ENCODE measurements at regions not wholly inside any gene's neighbourhood (a gene's known extent, or its start where the extent isn't known, plus 50 kb on each side); places are given as distances from the start of the nearest gene placed in this dataset.
"Not testable (repeated sequence)": the region's sequence is repeated elsewhere in the genome, so short reads cannot be mapped to it uniquely, and the experiment has no call there.

- Mint-ChIP-seq H3K27ac (no peak overlapping the region), H3K36me3 (no peaks in the 10 kb centered on the region), H3K9me3 (no peaks in the 10 kb centered on the region), H3K27me3 (ENCODE audit: low read depth in 3 of 3) (peaks cover 3 to 6% (median 4%) of the 10 kb centered on the region in 3 donors), H3K4me3 (no peak overlapping the region), H3K4me1 (peaks cover 0 to under 1% of the 10 kb centered on the region in 2 donors)
- DNase-seq, result no peak
These were observed 58.0 kb upstream of the AHI1 start for GRCh38 chr6:135555550-135555949.

DNA sequence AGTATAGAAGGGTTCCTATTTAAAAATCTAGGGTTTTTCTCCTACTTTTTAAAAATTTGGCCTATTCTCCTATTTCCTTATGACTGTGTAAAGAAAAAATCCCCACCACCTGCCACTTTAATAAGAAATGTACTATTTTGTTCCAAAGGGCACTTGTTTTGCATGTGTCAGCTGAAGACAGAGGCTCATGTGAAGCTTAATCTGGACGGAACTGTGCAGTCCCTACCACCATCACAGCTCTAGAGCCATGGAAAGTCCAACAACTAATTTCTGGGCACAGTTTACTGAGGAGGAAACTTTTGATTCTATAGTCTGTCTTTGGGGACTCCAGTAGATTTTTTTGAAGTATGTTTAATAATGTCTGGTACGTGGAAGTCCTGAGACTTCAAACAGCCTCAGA is 60.0 kb upstream of the AHI1 start:
- H3K9me3 Mint-ChIP-seq, result peaks cover 0 to 1% (median 0%) of the 10 kb centered on the region in 6 donors
- no peak overlapping the region for H3K27ac Mint-ChIP-seq
- H3K27me3 Mint-ChIP-seq (ENCODE audit: low read depth in 3 of 3), result peaks cover 3 to 4% (median 4%) of the 10 kb centered on the region in 3 donors
- H3K36me3 Mint-ChIP-seq, result no peaks in the 10 kb centered on the region
- H3K4me1 Mint-ChIP-seq, result peaks cover 8 to 10% of the 10 kb centered on the region in 2 donors
- no peak for DNase-seq
- H3K4me3 Mint-ChIP-seq, result no peak overlapping the region

DNA sequence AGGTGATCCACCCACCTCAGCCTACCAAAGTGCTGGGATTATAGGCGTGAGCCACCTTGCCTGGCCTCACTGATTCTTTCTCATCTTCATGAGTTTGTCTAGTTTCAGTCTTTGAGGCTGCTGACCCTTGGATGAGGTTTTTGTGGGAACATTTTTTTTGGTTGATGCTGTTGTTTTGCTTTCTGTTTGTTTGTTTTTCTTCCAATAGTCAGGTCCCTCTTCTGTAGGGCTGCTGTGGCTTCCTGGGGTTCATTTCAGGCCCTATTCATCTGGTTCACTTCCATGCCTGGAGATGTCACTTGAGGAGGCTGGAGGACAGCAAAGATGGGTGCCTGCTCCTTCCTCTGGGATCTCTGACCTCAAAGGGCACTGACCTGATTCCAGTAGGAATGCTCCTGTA is 68.1 kb upstream of the AHI1 start:
- not testable (repeated sequence) for H3K36me3 Mint-ChIP-seq; H3K9me3 Mint-ChIP-seq; H3K27me3 Mint-ChIP-seq (ENCODE audit: low read depth in 3 of 3)
- Mint-ChIP-seq H3K27ac (peak overlapping the region in 3 of 6 donors; percentile 42 to 77 (median 58)), H3K4me3 (peak overlapping the region in 3 of 5 donors; percentile 9 to 30 (median 23)), H3K4me1 (peaks cover 41 to 53% of the 10 kb centered on the region in 2 donors)
- DNase-seq, result peak; percentile 27 to 49 (median 49)

- Mint-ChIP-seq H3K36me3 (peaks cover 0 to 7% (median 0%) of the 10 kb centered on the region in 3 donors), H3K4me1 (peaks cover 34 to 45% of the 10 kb centered on the region in 2 donors), H3K4me3 (no peak overlapping the region)
These were observed 69.0 kb upstream of the AHI1 start for GRCh38 chr6:135566311-135567068.

DNA sequence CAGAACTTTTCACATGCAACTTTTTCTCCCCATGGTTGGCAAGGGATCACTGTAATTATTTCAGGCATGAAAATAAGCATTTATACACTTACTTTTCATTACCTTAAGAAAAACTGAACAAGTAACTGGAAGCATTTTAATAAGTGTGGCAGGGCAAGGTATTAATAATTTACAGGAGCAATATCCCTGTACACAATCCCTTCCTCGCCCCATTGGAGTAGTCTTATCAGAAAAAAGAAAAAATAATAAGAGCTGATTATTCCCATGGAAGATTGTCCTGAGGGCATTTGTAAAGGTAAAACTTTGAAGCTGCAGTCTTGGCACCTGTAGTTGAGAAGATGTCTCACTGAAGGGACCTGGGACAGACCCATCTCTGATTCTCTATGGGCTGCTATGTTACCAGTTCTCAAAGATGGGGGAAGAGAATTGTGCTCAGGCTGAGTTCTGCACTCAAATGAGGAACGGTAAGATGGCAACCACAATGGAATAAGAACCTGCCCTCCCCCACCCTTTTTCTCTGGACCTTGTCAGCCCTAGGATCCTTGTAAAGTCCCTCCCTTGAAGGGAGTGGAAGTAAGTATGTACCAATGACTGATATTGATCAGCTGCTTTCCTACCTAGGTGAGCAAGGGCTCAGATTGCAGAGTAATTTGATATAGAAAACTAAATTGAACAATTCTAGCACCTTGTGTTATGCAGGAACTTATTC is 70.0 kb upstream of the AHI1 start:
- no peak for DNase-seq

More at GRCh38 chr6:135566311-135567068, 69.0 kb upstream of the AHI1 start:
- peaks cover 0 to 6% (median 6%) of the 10 kb centered on the region in 3 donors for H3K27me3 Mint-ChIP-seq (ENCODE audit: low read depth in 3 of 3)
- H3K9me3 Mint-ChIP-seq, result no peaks in the 10 kb centered on the region
- H3K27ac Mint-ChIP-seq, result peak overlapping the region in 3 of 6 donors; percentile 28 to 90 (median 67)
- DNase-seq, result no peak

DNA sequence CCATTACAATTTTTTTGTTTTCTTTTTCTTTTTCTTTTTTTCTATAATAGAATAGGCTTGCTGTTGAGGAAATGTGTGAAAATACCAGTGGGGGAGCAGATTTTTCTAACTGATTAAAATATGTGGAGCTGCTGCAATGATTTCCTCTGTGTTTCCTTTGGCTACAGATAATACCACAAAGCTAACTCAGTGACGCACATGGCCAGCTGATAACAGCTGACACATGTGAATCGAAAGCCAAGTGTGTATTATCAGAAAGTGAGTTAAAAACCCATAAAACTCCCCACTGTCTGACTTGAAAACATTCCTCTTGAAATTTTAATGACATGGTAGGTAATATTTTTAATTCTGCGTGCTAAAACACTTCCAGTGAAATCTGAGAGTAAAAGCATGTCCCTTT is 70.8 kb upstream of the AHI1 start:
- peak; percentile 79 to 85 (median 83) for DNase-seq
- Mint-ChIP-seq H3K4me3 (peak overlapping the region; percentile 48 to 80 (median 65)), H3K4me1 (peaks cover 33 to 44% of the 10 kb centered on the region in 2 donors), H3K27me3 (ENCODE audit: low read depth in 3 of 3) (peaks cover 0 to 6% (median 3%) of the 10 kb centered on the region in 3 donors), H3K36me3 (peaks cover 0 to 3% (median 0%) of the 10 kb centered on the region in 3 donors), H3K27ac (peak overlapping the region; percentile 55 to 92 (median 87)), H3K9me3 (no peaks in the 10 kb centered on the region)

More for the DNA sequence above, 70.0 kb upstream of the AHI1 start:
- Mint-ChIP-seq H3K27ac (peak overlapping the region in 4 of 6 donors; percentile 50 to 91 (median 82)), H3K4me3 (peak overlapping the region; percentile 48 to 80 (median 65)), H3K9me3 (no peaks in the 10 kb centered on the region), H3K4me1 (peaks cover 33 to 44% of the 10 kb centered on the region in 2 donors), H3K27me3 (ENCODE audit: low read depth in 3 of 3) (peaks cover 0 to 6% (median 3%) of the 10 kb centered on the region in 3 donors), H3K36me3 (peaks cover 0 to 7% (median 0%) of the 10 kb centered on the region in 3 donors)

- Mint-ChIP-seq H3K9me3 (no peaks in the 10 kb centered on the region), H3K4me1 (peaks cover 23 to 36% of the 10 kb centered on the region in 2 donors), H3K27ac (peak overlapping the region in 2 of 6 donors; percentile 1 to 22), H3K36me3 (no peaks in the 10 kb centered on the region), H3K27me3 (ENCODE audit: low read depth in 3 of 3) (peaks cover 0 to 6% (median 0%) of the 10 kb centered on the region in 3 donors), H3K4me3 (no peak overlapping the region)
- no peak for DNase-seq
These were observed 74.5 kb upstream of the AHI1 start for GRCh38 chr6:135572051-135572450.

GRCh38 chr6:135575629-135576028 is 78.1 kb upstream of the AHI1 start:
- no peaks in the 10 kb centered on the region for H3K9me3 Mint-ChIP-seq
- peaks cover 0 to 5% of the 10 kb centered on the region in 2 donors for H3K4me1 Mint-ChIP-seq
- DNase-seq, result no peak
- H3K36me3 Mint-ChIP-seq, result no peaks in the 10 kb centered on the region
- H3K27ac Mint-ChIP-seq, result no peak overlapping the region
- no peaks in the 10 kb centered on the region for H3K27me3 Mint-ChIP-seq (ENCODE audit: low read depth in 3 of 3)
- H3K4me3 Mint-ChIP-seq, result no peak overlapping the region

DNA sequence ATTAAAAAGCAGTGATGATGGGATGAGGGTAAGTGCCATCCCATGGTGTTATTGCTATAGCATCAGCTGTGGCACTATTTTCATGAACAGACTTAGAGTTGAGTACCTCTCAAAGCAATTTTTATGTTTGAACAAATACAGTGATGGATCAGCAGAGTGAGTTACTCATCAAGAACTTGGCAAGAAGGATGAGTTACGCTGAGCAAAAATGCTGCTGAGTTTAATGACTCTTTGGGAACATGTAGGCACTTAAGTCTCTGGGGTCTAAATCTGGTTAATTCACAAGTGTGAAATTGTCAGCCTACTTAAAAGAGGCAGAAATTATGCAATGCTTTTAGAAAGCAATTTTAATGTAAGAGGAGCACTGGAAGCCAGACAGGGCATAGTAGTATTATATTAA is 78.5 kb upstream of the AHI1 start:
- Mint-ChIP-seq H3K27me3 (ENCODE audit: low read depth in 3 of 3) (no peaks in the 10 kb centered on the region), H3K4me1 (peaks cover 0 to 5% of the 10 kb centered on the region in 2 donors), H3K9me3 (no peaks in the 10 kb centered on the region), H3K36me3 (no peaks in the 10 kb centered on the region), H3K27ac (no peak overlapping the region), H3K4me3 (no peak overlapping the region)
- DNase-seq, result no peak

DNA sequence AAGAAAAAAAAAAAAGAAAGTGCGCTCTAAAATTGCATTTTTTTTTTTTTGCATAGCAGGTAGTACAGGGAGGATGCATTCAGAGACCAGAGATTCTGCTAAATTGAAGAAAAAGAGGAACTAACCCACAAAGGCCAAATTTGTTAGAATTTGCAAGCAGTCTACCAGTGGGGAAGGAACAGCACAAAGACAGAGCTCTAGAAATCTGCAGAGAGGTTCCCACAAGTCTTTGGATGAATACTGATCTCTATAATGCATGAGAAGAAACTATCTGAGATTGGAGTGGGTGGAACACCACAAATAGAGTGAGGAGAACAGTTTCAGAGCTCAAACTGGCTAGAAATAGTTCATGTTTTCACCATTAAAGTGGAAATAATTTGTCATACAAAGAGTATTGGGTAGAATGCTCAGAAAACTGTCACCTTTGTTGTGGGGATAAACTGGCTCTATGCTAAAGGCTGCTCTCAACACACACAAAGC is 79.6 kb upstream of the AHI1 start:
- no peaks in the 10 kb centered on the region for H3K27me3 Mint-ChIP-seq (ENCODE audit: low read depth in 3 of 3)
- no peaks in the 10 kb centered on the region for H3K36me3 Mint-ChIP-seq
- no peak overlapping the region for H3K27ac Mint-ChIP-seq
- no peaks in the 10 kb centered on the region for H3K9me3 Mint-ChIP-seq
- DNase-seq, result no peak
- peaks cover 0 to 5% of the 10 kb centered on the region in 2 donors for H3K4me1 Mint-ChIP-seq
- no peak overlapping the region for H3K4me3 Mint-ChIP-seq

DNA sequence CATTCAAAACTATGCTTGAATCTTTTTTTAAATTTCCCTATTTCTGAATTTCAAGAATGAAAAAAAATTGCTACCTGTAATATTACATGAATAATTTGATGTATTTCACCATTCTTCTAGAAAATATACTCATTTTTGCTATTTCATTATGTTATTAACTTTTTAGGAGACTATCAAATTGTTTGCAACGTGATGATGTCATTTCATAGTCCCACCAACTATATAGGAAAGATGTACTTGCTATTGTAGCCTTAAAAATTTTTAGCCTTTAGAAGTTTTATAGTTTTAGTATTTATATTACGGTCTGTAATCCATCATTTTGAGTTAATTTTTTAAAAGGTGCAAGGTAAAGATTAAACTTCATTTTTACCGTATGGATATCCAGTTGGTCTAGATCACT is 81.4 kb upstream of the AHI1 start:
- Mint-ChIP-seq H3K4me3 (no peak overlapping the region), H3K4me1 (peaks cover 0 to 5% of the 10 kb centered on the region in 2 donors), H3K27me3 (ENCODE audit: low read depth in 3 of 3) (no peaks in the 10 kb centered on the region), H3K27ac (no peak overlapping the region), H3K9me3 (no peaks in the 10 kb centered on the region), H3K36me3 (no peaks in the 10 kb centered on the region)
- DNase-seq, result no peak

- Mint-ChIP-seq H3K36me3 (no peaks in the 10 kb centered on the region), H3K9me3 (no peaks in the 10 kb centered on the region), H3K4me3 (no peak overlapping the region), H3K27me3 (ENCODE audit: low read depth in 3 of 3) (no peaks in the 10 kb centered on the region), H3K27ac (no peak overlapping the region), H3K4me1 (peaks cover 5 to 9% of the 10 kb centered on the region in 2 donors)
- no peak for DNase-seq
These were observed 83.7 kb upstream of the AHI1 start for GRCh38 chr6:135581211-135581610.

- no peak overlapping the region for H3K4me3 Mint-ChIP-seq
- H3K27me3 Mint-ChIP-seq (ENCODE audit: low read depth in 3 of 3), result peaks cover 0 to 4% (median 3%) of the 10 kb centered on the region in 3 donors
- peaks cover 0 to 2% (median 0%) of the 10 kb centered on the region in 6 donors for H3K9me3 Mint-ChIP-seq
- no peaks in the 10 kb centered on the region for H3K36me3 Mint-ChIP-seq
- peaks cover 16 to 20% of the 10 kb centered on the region in 2 donors for H3K4me1 Mint-ChIP-seq
- H3K27ac Mint-ChIP-seq, result peak overlapping the region in 1 of 6 donors; percentile 19
- no peak for DNase-seq
These were observed 85.8 kb upstream of the AHI1 start for GRCh38 chr6:135583256-135583761.

DNA sequence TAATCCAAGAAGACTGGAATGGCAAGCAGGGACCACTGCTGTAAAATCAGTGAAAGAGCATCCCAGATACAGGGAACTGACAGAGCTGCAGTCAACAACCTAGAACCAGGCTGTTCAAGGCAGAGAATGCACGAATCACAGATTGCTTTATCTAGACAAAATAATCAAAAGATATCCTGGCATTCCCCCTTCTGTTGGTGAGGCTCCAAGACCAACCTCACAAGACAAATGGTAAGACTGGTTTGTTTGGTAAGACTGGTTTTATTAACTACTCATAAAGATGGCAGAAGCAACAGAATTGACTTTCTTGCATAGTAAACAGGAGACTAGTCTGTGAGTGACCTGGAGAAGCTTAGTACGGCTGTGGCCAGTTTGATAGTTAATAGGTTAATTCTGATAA is 88.8 kb upstream of the AHI1 start:
- peaks cover 0 to 5% (median 2%) of the 10 kb centered on the region in 6 donors for H3K9me3 Mint-ChIP-seq
- peak overlapping the region in 1 of 5 donors; percentile 62 for H3K4me3 Mint-ChIP-seq
- DNase-seq, result no peak
- peaks cover 4 to 9% (median 5%) of the 10 kb centered on the region in 3 donors for H3K36me3 Mint-ChIP-seq
- H3K27me3 Mint-ChIP-seq (ENCODE audit: low read depth in 3 of 3), result peaks cover 0 to 4% (median 3%) of the 10 kb centered on the region in 3 donors
- H3K4me1 Mint-ChIP-seq, result peaks cover 18 to 20% of the 10 kb centered on the region in 2 donors
- H3K27ac Mint-ChIP-seq, result peak overlapping the region in 5 of 6 donors; percentile 2 to 78 (median 47)

Data from immature natural killer cell (primary cell).